ENCODE measurements at regions not wholly inside any gene's neighbourhood (a gene's known extent, or its start where the extent isn't known, plus 50 kb on each side); places are given as distances from the start of the nearest gene placed in this dataset.
"Not testable (repeated sequence)": the region's sequence is repeated elsewhere in the genome, so short reads cannot be mapped to it uniquely, and the experiment has no call there.

DNA sequence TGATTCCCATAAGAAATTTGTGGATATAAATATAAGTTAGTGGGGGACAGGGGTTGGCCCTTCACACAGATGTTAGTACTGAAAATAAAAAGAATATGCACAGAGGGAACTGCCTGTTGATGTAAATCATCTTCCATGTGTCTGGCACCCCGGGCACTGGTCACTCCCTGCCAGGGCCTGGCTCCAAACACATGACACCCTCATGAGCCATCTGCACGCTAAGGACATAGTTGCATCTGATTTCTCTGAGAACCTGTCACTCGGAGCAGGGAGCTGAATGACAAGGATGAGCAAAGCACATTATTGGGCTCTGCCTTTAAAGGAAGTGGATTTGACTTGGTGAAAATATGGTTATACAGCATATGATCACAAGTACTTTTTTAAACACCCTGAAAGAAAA is 66.2 kb upstream of the TSC22D2 start (continued):
- TF ChIP-seq, protein P1, sequence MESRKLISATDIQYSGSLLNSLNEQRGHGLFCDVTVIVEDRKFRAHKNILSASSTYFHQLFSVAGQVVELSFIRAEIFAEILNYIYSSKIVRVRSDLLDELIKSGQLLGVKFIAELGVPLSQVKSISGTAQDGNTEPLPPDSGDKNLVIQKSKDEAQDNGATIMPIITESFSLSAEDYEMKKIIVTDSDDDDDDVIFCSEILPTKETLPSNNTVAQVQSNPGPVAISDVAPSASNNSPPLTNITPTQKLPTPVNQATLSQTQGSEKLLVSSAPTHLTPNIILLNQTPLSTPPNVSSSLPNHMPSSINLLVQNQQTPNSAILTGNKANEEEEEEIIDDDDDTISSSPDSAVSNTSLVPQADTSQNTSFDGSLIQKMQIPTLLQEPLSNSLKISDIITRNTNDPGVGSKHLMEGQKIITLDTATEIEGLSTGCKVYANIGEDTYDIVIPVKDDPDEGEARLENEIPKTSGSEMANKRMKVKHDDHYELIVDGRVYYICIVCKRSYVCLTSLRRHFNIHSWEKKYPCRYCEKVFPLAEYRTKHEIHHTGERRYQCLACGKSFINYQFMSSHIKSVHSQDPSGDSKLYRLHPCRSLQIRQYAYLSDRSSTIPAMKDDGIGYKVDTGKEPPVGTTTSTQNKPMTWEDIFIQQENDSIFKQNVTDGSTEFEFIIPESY (IDR thresholded peaks at IDR 0.05; ENCODE audit: extremely low read depth, insufficient replicate concordance, low read length) = no peak
- TF ChIP-seq POLR2AphosphoS5 (IDR thresholded peaks at IDR 0.05; ENCODE audit: low read depth, low read length) = no peak
- no peak for TF ChIP-seq EZH2phosphoT487 (IDR thresholded peaks at IDR 0.05; ENCODE audit: borderline replicate concordance)
- no peak for TF ChIP-seq ELF1 (IDR thresholded peaks at IDR 0.05; ENCODE audit: borderline replicate concordance, low read depth)
- TF ChIP-seq SIN3A (IDR thresholded peaks at IDR 0.05; ENCODE audit: low read depth) = no peak
- TF ChIP-seq CBX3 (IDR thresholded peaks at IDR 0.05; ENCODE audit: low read depth) = no peak
- no peak for TF ChIP-seq ZNF274 (IDR thresholded peaks at IDR 0.05; ENCODE audit: low read depth, low read length)
- no peak for TF ChIP-seq FOSL1 (IDR thresholded peaks at IDR 0.05; ENCODE audit: low read depth)
- TF ChIP-seq SRF (IDR thresholded peaks at IDR 0.05; ENCODE audit: low read depth) = no peak
- no peak for TF ChIP-seq CEBPB (IDR thresholded peaks at IDR 0.05; ENCODE audit: low read depth)

DNA sequence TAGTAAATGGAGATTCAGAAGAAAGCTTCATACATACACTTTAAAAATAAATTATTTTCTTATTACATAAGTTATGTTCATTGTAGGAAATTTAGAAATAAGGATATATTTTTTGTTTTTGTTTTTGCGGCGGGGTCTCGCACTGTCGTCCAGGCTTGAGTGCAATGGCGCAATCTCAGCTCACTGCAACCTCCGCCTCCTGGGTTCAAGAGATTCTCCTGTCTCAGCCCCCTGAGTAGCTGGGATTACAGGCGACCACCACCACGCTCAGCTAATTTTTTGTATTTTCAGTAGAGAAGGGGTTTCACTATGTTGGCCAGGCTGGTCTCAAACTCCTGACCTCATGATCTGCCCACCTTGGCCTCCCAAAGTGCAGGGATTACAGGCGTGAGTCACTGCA is 71.7 kb upstream of the TSC22D2 start:
- BruUV-seq (replicated peaks); H3K4me2 ChIP-seq (ENCODE audit: low read length); H3K9ac ChIP-seq (ENCODE audit: low read length); DNase-seq (ENCODE audit: low read depth, low spot score); POLR2A ChIA-PET; ATAC-seq; H3K79me2 ChIP-seq (ENCODE audit: insufficient read depth, low read length); CTCF ChIA-PET; RAD21 ChIA-PET (ENCODE audit: low non-redundant PET in 1 of 2, low total read pairs in 2 of 2, uncharacterized antibody in 2 of 2, unreplicated experiment in 2 of 2); H2AFZ ChIP-seq (ENCODE audit: low read depth, low read length, poor library complexity, severe bottlenecking); H3K9me3 ChIP-seq (ENCODE audit: control insufficient read depth in 1 of 2, insufficient read depth in 1 of 2, low read depth in 1 of 2, low read length in 2 of 2); H4K20me1 ChIP-seq (ENCODE audit: insufficient read depth); H3K36me3 ChIP-seq (ENCODE audit: control insufficient read depth in 1 of 2, insufficient read depth in 2 of 2, low read length in 2 of 2); H3K9me2 ChIP-seq (ENCODE audit: insufficient read depth); H3K4me3 ChIP-seq (replicated peaks in 1 of 2; ENCODE audit: low read depth in 1 of 2, low read length in 2 of 2); intact Hi-C loops (cut with micrococcal nuclease); H3K27me3 ChIP-seq (ENCODE audit: insufficient read depth, low read length); H3K27ac ChIP-seq (ENCODE audit: low read depth, low read length): not testable (repeated sequence)
- H3K4me1 ChIP-seq (ENCODE audit: control insufficient read depth in 1 of 2, insufficient read depth in 2 of 2, low read length in 2 of 2) = peaks cover 6 to 33% of the 10 kb centered on the region in 2 experiments; a peak in 3 of 4 replicates

Data from HCT116 (cell line).